Mesothelial cell of epicardium (in vitro differentiated cells): ENCODE measurements at regions not wholly inside any gene's neighbourhood (a gene's known extent, or its start where the extent isn't known, plus 50 kb on each side); places are given as distances from the start of the nearest gene placed in this dataset.

ENCODE experiments used
- DNase-seq, 2 experiments: peaks; one replicate each; pipeline ENCODE4 v3.0.0; 2021; ENCODE audit warnings: low spot score in 2 of 2; ENCODE audit not compliant: unreplicated experiment in 2 of 2
- H3K27ac Mint-ChIP-seq: 2 replicates; pipeline ENCODE4 v1.8.0; 2021; ENCODE audit warnings: mixed read lengths
- H3K27me3 Mint-ChIP-seq: 2 replicates; pipeline ENCODE4 v1.8.0; 2021; ENCODE audit warnings: low read depth, mixed read lengths
- H3K36me3 Mint-ChIP-seq: 2 replicates; pipeline ENCODE4 v1.8.0; 2021; ENCODE audit warnings: mixed read lengths
- H3K4me1 Mint-ChIP-seq: 2 replicates; pipeline ENCODE4 v1.8.0; 2021; ENCODE audit warnings: mixed read lengths
- H3K4me3 Mint-ChIP-seq: 2 replicates; pipeline ENCODE4 v1.8.0; 2021; ENCODE audit warnings: mild to moderate bottlenecking, moderate library complexity, mixed read lengths
- H3K9me3 Mint-ChIP-seq: 2 replicates; pipeline ENCODE4 v1.8.0; 2021; ENCODE audit warnings: mixed read lengths
- CTCF ChIP-seq: fragments of 200-600 bp; sonication (generic); IDR thresholded peaks from one replicate; pipeline ENCODE4 v1.5.0; 2021; ENCODE audit warnings: antibody characterized with exemption; ENCODE audit not compliant: unreplicated experiment

- TF ChIP-seq CTCF: no peak
- Mint-ChIP-seq H3K36me3 (no peaks in the 10 kb centered on the region), H3K4me3 (no peak overlapping the region), H3K9me3 (peaks cover 8% of the 10 kb centered on the region), H3K27me3 (no peaks in the 10 kb centered on the region), H3K4me1 (no peaks in the 10 kb centered on the region), H3K27ac (no peak overlapping the region)
- no peak for DNase-seq
Observed at GRCh38 chr7:119436882-119437281, 836.1 kb upstream of the KCND2 start.

- no peaks in the 10 kb centered on the region for H3K4me1 Mint-ChIP-seq
- no peak for TF ChIP-seq CTCF
- peaks cover 8% of the 10 kb centered on the region for H3K9me3 Mint-ChIP-seq
- no peak overlapping the region for H3K4me3 Mint-ChIP-seq
- H3K27ac Mint-ChIP-seq: no peak overlapping the region
- no peaks in the 10 kb centered on the region for H3K36me3 Mint-ChIP-seq
- H3K27me3 Mint-ChIP-seq: no peaks in the 10 kb centered on the region
- DNase-seq: no peak
Observed at GRCh38 chr7:119438315-119438714, 834.7 kb upstream of the KCND2 start.

- no peak overlapping the region for H3K4me3 Mint-ChIP-seq
- no peak for TF ChIP-seq CTCF
- peaks cover 8% of the 10 kb centered on the region for H3K9me3 Mint-ChIP-seq
- DNase-seq: no peak
- no peaks in the 10 kb centered on the region for H3K4me1 Mint-ChIP-seq
- H3K27me3 Mint-ChIP-seq: no peaks in the 10 kb centered on the region
- H3K27ac Mint-ChIP-seq: no peak overlapping the region
- H3K36me3 Mint-ChIP-seq: no peaks in the 10 kb centered on the region
Observed at GRCh38 chr7:119439192-119439591, 833.8 kb upstream of the KCND2 start.

DNA sequence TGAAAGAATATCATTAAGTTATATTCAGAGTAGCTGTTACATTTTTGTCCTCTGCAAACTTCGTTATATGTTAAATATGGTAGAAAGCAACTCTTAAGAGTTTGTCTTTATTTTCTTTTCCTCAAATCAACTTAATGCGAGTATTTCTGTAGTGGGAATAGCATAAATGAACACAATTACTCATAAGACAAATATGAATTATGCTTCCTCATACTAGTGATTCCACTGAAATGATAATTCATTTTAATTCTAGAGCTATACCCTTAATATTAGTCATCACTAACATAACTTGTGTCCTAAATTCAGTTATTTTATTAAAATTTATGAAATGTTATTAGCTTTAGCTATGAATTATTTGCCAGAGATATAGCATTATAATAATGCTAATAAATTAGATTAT lies 820.6 kb upstream of the KCND2 start:
- H3K4me1 Mint-ChIP-seq: no peaks in the 10 kb centered on the region
- H3K27ac Mint-ChIP-seq: no peak overlapping the region
- no peak overlapping the region for H3K4me3 Mint-ChIP-seq
- no peaks in the 10 kb centered on the region for H3K9me3 Mint-ChIP-seq
- no peaks in the 10 kb centered on the region for H3K36me3 Mint-ChIP-seq
- H3K27me3 Mint-ChIP-seq: no peaks in the 10 kb centered on the region
- TF ChIP-seq CTCF: no peak
- DNase-seq: no peak

DNA sequence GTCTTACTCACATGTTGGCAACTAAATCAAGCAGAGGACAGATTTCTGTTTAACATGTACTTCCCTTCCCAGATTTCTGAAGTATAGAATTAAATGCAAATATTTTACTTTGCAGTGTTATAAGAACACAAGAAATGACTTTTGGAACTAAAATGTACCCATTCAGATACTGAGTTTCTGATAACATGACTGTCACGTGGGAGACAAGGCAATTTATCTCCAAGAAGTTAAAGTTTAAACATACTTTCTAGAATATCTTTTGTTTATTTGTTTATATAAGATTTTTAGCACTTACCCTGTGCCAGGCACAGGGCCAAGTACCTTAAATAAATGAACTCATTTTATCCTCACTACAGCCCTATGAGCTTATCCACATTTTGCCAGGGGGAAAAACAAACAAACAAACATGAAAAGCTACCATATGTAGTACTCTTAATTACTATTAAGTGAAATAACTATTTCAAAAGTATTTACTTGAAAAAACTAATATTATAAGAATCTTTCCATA lies 807.1 kb upstream of the KCND2 start:
- no peak for TF ChIP-seq CTCF
- Mint-ChIP-seq H3K27me3 (peaks cover 16% of the 10 kb centered on the region), H3K27ac (no peak overlapping the region), H3K36me3 (no peaks in the 10 kb centered on the region), H3K4me3 (no peak overlapping the region), H3K9me3 (peaks cover 3% of the 10 kb centered on the region), H3K4me1 (no peaks in the 10 kb centered on the region)
- no peak for DNase-seq

- Mint-ChIP-seq H3K36me3 (no peaks in the 10 kb centered on the region), H3K4me3 (no peak overlapping the region), H3K9me3 (no peaks in the 10 kb centered on the region), H3K4me1 (no peaks in the 10 kb centered on the region), H3K27ac (no peak overlapping the region), H3K27me3 (peaks cover 13% of the 10 kb centered on the region)
- DNase-seq: no peak
- no peak for TF ChIP-seq CTCF
Observed at GRCh38 chr7:119472408-119473038, 800.5 kb upstream of the KCND2 start.
